RWPE2 (cell line): ENCODE measurements at regions not wholly inside any gene's neighbourhood (a gene's known extent, or its start where the extent isn't known, plus 50 kb on each side); places are given as distances from the start of the nearest gene placed in this dataset.

ENCODE experiments used
- ATAC-seq: fragments of 200-7000 bp; cut with Tn5 transposase; 3 replicates; pipeline ENCODE4 v1.9.1; 2021; ENCODE audit warnings: low read depth
- DNase-seq: peaks from one replicate; pipeline ENCODE4 v3.0.0-alpha.2; 2020; ENCODE audit warnings: low spot score
- H3K27ac ChIP-seq: fragments of 450-650 bp; 2 replicates; pipeline ENCODE4 v1.5.1; 2017; ENCODE audit warnings: mild to moderate bottlenecking; ENCODE audit not compliant: poor library complexity, severe bottlenecking
- H3K27me3 ChIP-seq: fragments of 250-450 bp; sonication (Bioruptor Pico); 2 replicates; pipeline ENCODE4 v1.5.1; 2021; ENCODE audit warnings: mild to moderate bottlenecking, moderate library complexity; ENCODE audit not compliant: insufficient read depth, poor library complexity, severe bottlenecking
- H3K36me3 ChIP-seq: fragments of 250-450 bp; sonication (Bioruptor Pico); 2 replicates; pipeline ENCODE4 v1.5.1; 2020; ENCODE audit warnings: low read depth, mild to moderate bottlenecking, moderate library complexity
- H3K4me1 ChIP-seq: fragments of 250-450 bp; sonication (Bioruptor Pico); 2 replicates; pipeline ENCODE4 v1.5.1; 2021; ENCODE audit warnings: mild to moderate bottlenecking, moderate library complexity; ENCODE audit not compliant: insufficient read depth, poor library complexity, severe bottlenecking
- H3K4me3 ChIP-seq: fragments of 250-450 bp; sonication (Bioruptor Pico); 2 replicates; pipeline ENCODE4 v1.5.1; 2021; ENCODE audit warnings: mild to moderate bottlenecking, moderate library complexity; ENCODE audit not compliant: severe bottlenecking
- H3K9me3 ChIP-seq: fragments of 250-450 bp; sonication (Bioruptor Pico); 2 replicates; pipeline ENCODE4 v1.5.1; 2021; ENCODE audit warnings: mild to moderate bottlenecking, moderate library complexity; ENCODE audit not compliant: severe bottlenecking
- CTCF ChIP-seq: fragments of 450-650 bp; IDR thresholded peaks from one replicate; pipeline ENCODE4 v1.5.1; 2017; ENCODE audit warnings: mild to moderate bottlenecking, moderate library complexity; ENCODE audit not compliant: poor library complexity, severe bottlenecking

- Histone ChIP-seq H3K9me3 (no peaks in the 10 kb centered on the region), H3K4me3 (no peak overlapping the region), H3K4me1 (no peaks in the 10 kb centered on the region), H3K27me3 (no peaks in the 10 kb centered on the region), H3K36me3 (no peaks in the 10 kb centered on the region), H3K27ac (no peak overlapping the region)
- no peak for DNase-seq
- no peak for ATAC-seq
- TF ChIP-seq CTCF = no peak
Measured at GRCh38 chr2:37851828-37852584, 73.1 kb upstream of the RMDN2 start.

GRCh38 chr2:37852585-37853014, 72.5 kb upstream of the RMDN2 start:
- DNase-seq (no peak), ATAC-seq (no peak)
- H3K27me3 ChIP-seq = no peaks in the 10 kb centered on the region
- H3K27ac ChIP-seq = no peak overlapping the region
- no peak overlapping the region for H3K4me3 ChIP-seq
- no peaks in the 10 kb centered on the region for H3K9me3 ChIP-seq
- no peak for TF ChIP-seq CTCF
- no peaks in the 10 kb centered on the region for H3K36me3 ChIP-seq
- no peaks in the 10 kb centered on the region for H3K4me1 ChIP-seq

- DNase-seq (no peak), ATAC-seq (no peak)
- Histone ChIP-seq H3K4me3 (no peak overlapping the region), H3K36me3 (no peaks in the 10 kb centered on the region), H3K4me1 (no peaks in the 10 kb centered on the region), H3K9me3 (no peaks in the 10 kb centered on the region), H3K27ac (no peak overlapping the region), H3K27me3 (no peaks in the 10 kb centered on the region)
- no peak for TF ChIP-seq CTCF
Measured at GRCh38 chr2:37854676-37855282, 70.3 kb upstream of the RMDN2 start.

GRCh38 chr2:37855283-37856041, 69.6 kb upstream of the RMDN2 start:
- no peak for ATAC-seq
- H3K36me3 ChIP-seq = no peaks in the 10 kb centered on the region

More at GRCh38 chr2:37855283-37856041, 69.6 kb upstream of the RMDN2 start:
- no peaks in the 10 kb centered on the region for H3K27me3 ChIP-seq
- DNase-seq = no peak
- H3K9me3 ChIP-seq = no peaks in the 10 kb centered on the region
- H3K4me1 ChIP-seq = no peaks in the 10 kb centered on the region
- H3K27ac ChIP-seq = no peak overlapping the region
- no peak overlapping the region for H3K4me3 ChIP-seq
- TF ChIP-seq CTCF = no peak
